IMR-90 (cell line): ENCODE measurements at regions not wholly inside any gene's neighbourhood (a gene's known extent, or its start where the extent isn't known, plus 50 kb on each side); places are given as distances from the start of the nearest gene placed in this dataset.

Source experiments
- ATAC-seq: fragments of 200-7000 bp; cut with Tn5 transposase; 2 replicates; pipeline ENCODE4 v1.9.1; 2020; ENCODE audit warnings: low read depth, mild to moderate bottlenecking, moderate library complexity
- BruUV-seq: library from RNA; stranded (reverse); fragments of 400-500 nt; replicated peaks from 2 replicates; lab custom pipeline; 2021; lab: Mats Ljungman, UMichigan
- CTCF ChIA-PET: fragments of 300-600 bp; formaldehyde crosslinking; extraction: SDS; loops from one replicate; lab custom pipeline; 2021; ENCODE audit warnings: antibody characterized with exemption; lab: Yijun Ruan, JAX
- POLR2A ChIA-PET: fragments of 300-600 bp; sonication (Branson Sonifier 250); formaldehyde crosslinking; loops from one replicate; lab custom pipeline; 2022; ENCODE audit warnings: antibody characterized with exemption; ENCODE audit not compliant: unreplicated experiment; lab: Charles Lee
- DNase-seq: peaks from one replicate; pipeline ENCODE4 v3.0.0; 2013
- H2AFZ ChIP-seq: replicated peaks from 2 replicates; pipeline ENCODE3; 2013; ENCODE audit warnings: low read length, mild to moderate bottlenecking; ENCODE audit not compliant: poor library complexity
- H2AK5ac ChIP-seq: 2 replicates; pipeline ENCODE4 v1.6.1; 2013; ENCODE audit warnings: low read depth, low read length, inconsistent platforms
- H2AK9ac ChIP-seq: replicated peaks from 2 replicates; pipeline ENCODE3; 2013; ENCODE audit warnings: mild to moderate bottlenecking, low read depth, low read length, moderate library complexity; ENCODE audit not compliant: poor library complexity
- H2BK120ac ChIP-seq: 2 replicates; pipeline ENCODE4 v1.6.1; 2013; ENCODE audit warnings: low read depth, low read length, inconsistent platforms
- H2BK15ac ChIP-seq: 3 replicates; pipeline ENCODE4 v1.6.1; 2013; ENCODE audit warnings: low read depth, low read length, inconsistent platforms
- H2BK20ac ChIP-seq: 2 replicates; pipeline ENCODE4 v1.6.1; 2013; ENCODE audit warnings: low read depth, mild to moderate bottlenecking, inconsistent platforms, low read length, moderate library complexity
- H2BK5ac ChIP-seq: 2 replicates; pipeline ENCODE4 v1.6.1; 2013; ENCODE audit warnings: mild to moderate bottlenecking, low read depth, low read length, inconsistent platforms; ENCODE audit not compliant: poor library complexity, severe bottlenecking
- H3K14ac ChIP-seq: replicated peaks from 2 replicates; pipeline ENCODE4 v1.6.1; 2013; ENCODE audit warnings: low read depth, low read length, inconsistent platforms
- H3K18ac ChIP-seq: 2 replicates; pipeline ENCODE4 v1.6.1; 2013; ENCODE audit warnings: low read depth, low read length, control low read depth
- H3K23ac ChIP-seq: 2 replicates; pipeline ENCODE4 v1.6.1; 2013; ENCODE audit warnings: low read depth, low read length, inconsistent platforms
- H3K27ac ChIP-seq: 2 replicates; pipeline ENCODE4 v1.5.1; 2013; ENCODE audit warnings: mild to moderate bottlenecking, control low read depth, low read length; ENCODE audit not compliant: insufficient read depth
- H3K27me3 ChIP-seq: 2 replicates; pipeline ENCODE4 v1.6.1; 2013; ENCODE audit warnings: low read length; ENCODE audit not compliant: control insufficient read depth, insufficient read depth
- H3K36me3 ChIP-seq: 2 replicates; pipeline ENCODE4 v1.6.1; 2013; ENCODE audit warnings: low read length, mixed read lengths; ENCODE audit not compliant: control insufficient read depth, insufficient read depth
- H3K4ac ChIP-seq: 2 replicates; pipeline ENCODE4 v1.6.1; 2013; ENCODE audit warnings: low read depth, low read length, inconsistent platforms
- H3K4me1 ChIP-seq: 2 replicates; pipeline ENCODE4 v1.6.1; 2013; ENCODE audit warnings: low read length, mixed read lengths; ENCODE audit not compliant: control insufficient read depth, insufficient read depth
- H3K4me2 ChIP-seq: 2 replicates; pipeline ENCODE4 v1.6.1; 2013; ENCODE audit warnings: low read depth, mild to moderate bottlenecking, control low read depth, low read length, moderate library complexity
- H3K4me3 ChIP-seq: 2 replicates; pipeline ENCODE4 v1.5.1; 2013; ENCODE audit warnings: low read depth, mild to moderate bottlenecking, control low read depth, low read length, moderate library complexity; ENCODE audit not compliant: insufficient read depth
- H3K56ac ChIP-seq: 2 replicates; pipeline ENCODE4 v1.6.1; 2013; ENCODE audit warnings: low read length, inconsistent platforms; ENCODE audit not compliant: insufficient read depth; ENCODE audit errors: extremely low read depth
- H3K79me1 ChIP-seq, 2 experiments: 2 replicates each; pipeline ENCODE4 v1.6.1; 2013; ENCODE audit warnings: low read length in 2 of 2, inconsistent platforms in 1 of 2, low read depth in 1 of 2
- H3K9ac ChIP-seq: 2 replicates; pipeline ENCODE4 v1.6.1; 2013; ENCODE audit warnings: low read depth, low read length, control low read depth
- H3K9me1 ChIP-seq: 2 replicates; pipeline ENCODE4 v1.6.1; 2013; ENCODE audit warnings: low read length, inconsistent platforms; ENCODE audit not compliant: insufficient read depth
- H3K9me3 ChIP-seq: 2 replicates; pipeline ENCODE4 v1.6.1; 2013; ENCODE audit warnings: low read length; ENCODE audit not compliant: control insufficient read depth, insufficient read depth
- H4K20me1 ChIP-seq: 2 replicates; pipeline ENCODE4 v1.6.1; 2013; ENCODE audit warnings: low read length, inconsistent platforms; ENCODE audit not compliant: insufficient read depth
- H4K5ac ChIP-seq: 2 replicates; pipeline ENCODE4 v1.6.1; 2013; ENCODE audit warnings: mild to moderate bottlenecking, low read depth, low read length, control low read depth
- H4K8ac ChIP-seq, 2 experiments: 2 replicates each; pipeline ENCODE4 v1.6.1; 2013; ENCODE audit warnings: low read depth in 2 of 2, low read length in 2 of 2, control low read depth in 1 of 2, inconsistent platforms in 1 of 2
- H4K91ac ChIP-seq: 2 replicates; pipeline ENCODE4 v1.6.1; 2013; ENCODE audit warnings: low read depth, low read length, inconsistent platforms; ENCODE audit not compliant: insufficient read depth
- CEBPB ChIP-seq: IDR thresholded peaks from 2 replicates; pipeline ENCODE4 v1.6.1; 2012; ENCODE audit warnings: low read depth, low read length, improper control_type of control experiment
- CTCF ChIP-seq: conservative IDR thresholded peaks from 2 replicates; pipeline ENCODE4 v1.5.1; 2012; ENCODE audit warnings: mild to moderate bottlenecking, low read depth, low read length, improper control_type of control experiment
- ELK1 ChIP-seq: fragments of 150-350 bp; IDR thresholded peaks from 2 replicates; pipeline ENCODE4 v1.6.1; 2016; ENCODE audit warnings: low read depth, mild to moderate bottlenecking, low read length, moderate library complexity, borderline replicate concordance
- FOS ChIP-seq: fragments of 150-350 bp; IDR thresholded peaks from 2 replicates; pipeline ENCODE4 v1.6.1; 2016; ENCODE audit warnings: low read depth, low read length
- MAFK ChIP-seq: IDR thresholded peaks from 2 replicates; pipeline ENCODE4 v1.6.1; 2012; ENCODE audit warnings: low read depth, low read length, improper control_type of control experiment
- MAZ ChIP-seq: IDR thresholded peaks from 2 replicates; pipeline ENCODE4 v1.6.1; 2012; ENCODE audit warnings: low read depth, mild to moderate bottlenecking, low read length, improper control_type of control experiment, moderate library complexity, borderline replicate concordance
- MXI1 ChIP-seq: IDR thresholded peaks from 2 replicates; pipeline ENCODE4 v1.6.1; 2012; ENCODE audit warnings: low read depth, mild to moderate bottlenecking, low read length, moderate library complexity, borderline replicate concordance
- NFE2L2 ChIP-seq: fragments of 150-350 bp; IDR thresholded peaks from 2 replicates; pipeline ENCODE4 v1.6.1; 2016; ENCODE audit warnings: low read depth, mild to moderate bottlenecking, low read length
- RAD21 ChIP-seq: IDR thresholded peaks from 2 replicates; pipeline ENCODE4 v1.6.1; 2012; ENCODE audit warnings: low read length, improper control_type of control experiment
- RCOR1 ChIP-seq: IDR thresholded peaks from 2 replicates; pipeline ENCODE4 v1.6.1; 2012; ENCODE audit warnings: mild to moderate bottlenecking, low read length, improper control_type of control experiment; ENCODE audit not compliant: insufficient replicate concordance
- RFX5 ChIP-seq: IDR thresholded peaks from 2 replicates; pipeline ENCODE4 v1.8.0; 2012; ENCODE audit warnings: low read depth, mild to moderate bottlenecking, low read length, moderate library complexity
- SMC3 ChIP-seq: fragments of 150-350 bp; IDR thresholded peaks from 2 replicates; pipeline ENCODE4 v1.6.1; 2016; ENCODE audit warnings: low read depth, mild to moderate bottlenecking, antibody characterized with exemption, low read length, moderate library complexity
- WGBS, 2 experiments: methylation state at CpG; one replicate each; pipeline versions ENCODE4 v1.1.5 to v1.1.7; 2013; ENCODE audit warnings: missing lambda C conversion rate in 2 of 2; ENCODE audit not compliant: insufficient read length in 1 of 2; ENCODE audit errors: extremely low coverage in 2 of 2; 5-methylcytosine and 5-hydroxymethylcytosine counted together
- dilution Hi-C: fragments of 300-500 bp; cut with HindIII; formaldehyde crosslinking; loops from one replicate; pipeline ENCODE4 v1.14.3; 2018; ENCODE audit warnings: low sequenced_read_pairs; ENCODE audit not compliant: unreplicated experiment
- in situ Hi-C: fragments of 300-500 bp; cut with MboI; formaldehyde crosslinking; loops from 3 replicates; pipeline ENCODE4 v1.14.3; 2019; ENCODE audit warnings: low sequenced_read_pairs, inconsistent platforms, mixed read lengths
- intact Hi-C: fragments of 100-400 bp; cut with micrococcal nuclease; formaldehyde crosslinking; loops from 2 replicates; pipeline ENCODE4 v1.10.0; 2022

- no peak for TF ChIP-seq NFE2L2
These were observed 342.5 kb upstream of the NR2F2 start (continued) for GRCh38 chr15:95987886-95988573.

- Histone ChIP-seq H3K9ac (no peak overlapping the region), H3K9me3 (no peaks in the 10 kb centered on the region), H3K9me1 (no peaks in the 10 kb centered on the region), H2BK20ac (no peak overlapping the region), H4K91ac (no peak overlapping the region), H3K4ac (no peak overlapping the region), H3K4me3 (no peak overlapping the region), H3K27me3 (no peaks in the 10 kb centered on the region; the same call in 1 of the 2 replicates), H3K56ac (no peak overlapping the region), H3K4me2 (peak overlapping the region; percentile 67), H3K4me1 (peaks cover 5% of the 10 kb centered on the region), H3K36me3 (no peaks in the 10 kb centered on the region), H2AK9ac (no peak overlapping the region), H2BK5ac (no peak overlapping the region), H2BK120ac (no peak overlapping the region), H3K14ac (no peak overlapping the region; the same call in 1 of the 2 replicates), H2AK5ac (no peak overlapping the region), H2AFZ (peak overlapping the region; percentile 11), H3K79me1 (no peaks in the 10 kb centered on the region), H4K5ac (peak overlapping the region; percentile 55; the same call in 1 of the 2 replicates), H2BK15ac (no peak overlapping the region), H3K18ac (peak overlapping the region; percentile 54; the same call in 1 of the 2 replicates), H4K8ac (no peak overlapping the region), H3K23ac (no peak overlapping the region), H4K20me1 (no peaks in the 10 kb centered on the region), H3K27ac (peak overlapping the region; percentile 68; the same call in 1 of the 2 replicates)
- BruUV-seq, result no TSS peak
- ATAC-seq, result peak; percentile 79
- intact Hi-C loops (loop anchor here (5.0 kb wide), 1 partner anchor 339 kb away; no protein-coding TSS in a partner anchor), dilution Hi-C loops (no loop called here), in situ Hi-C loops (no loop called here)
- ChIA-PET POLR2A (no interaction called here), CTCF (no interaction called here)
- TF ChIP-seq RAD21 (no peak), RCOR1 (no peak), RFX5 (no peak), ELK1 (no peak), CEBPB (no peak), MAFK (no peak), MXI1 (no peak), NFE2L2 (no peak), SMC3 (no peak), FOS (no peak), MAZ (no peak), CTCF (no peak)
- DNase-seq, result peak; percentile 50
- no CpG with 5 or more reads among the region's 4 CpGs for WGBS, 2 experiments
These were observed 342.0 kb upstream of the NR2F2 start for GRCh38 chr15:95988574-95988887.
